Cardiac muscle cell (in vitro differentiated cells and primary cell): ENCODE measurements at regions not wholly inside any gene's neighbourhood (a gene's known extent, or its start where the extent isn't known, plus 50 kb on each side); places are given as distances from the start of the nearest gene placed in this dataset.

ENCODE experiments used
- DNase-seq, 2 donors: peaks; one replicate each; pipeline versions ENCODE4 v3.0.0 to v3.0.0-alpha.2; 2010 to 2017; ENCODE audit warnings: low read depth in 1 of 2, low spot score in 1 of 2
- H3K27ac ChIP-seq: fragments of 200-600 bp; sonication (generic); 2 replicates; pipeline ENCODE4 v1.5.1; 2016
- H3K27me3 ChIP-seq: fragments of 200-600 bp; sonication (generic); 2 replicates; pipeline ENCODE4 v1.6.0; 2016; ENCODE audit warnings: control low read depth
- H3K36me3 ChIP-seq: fragments of 200-600 bp; sonication (generic); 2 replicates; pipeline ENCODE4 v1.5.1; 2016; ENCODE audit warnings: control low read depth
- H3K4me1 ChIP-seq: fragments of 200-600 bp; sonication (generic); 2 replicates; pipeline ENCODE4 v1.8.1; 2017; ENCODE audit warnings: low read depth, mild to moderate bottlenecking, mixed run types
- H3K4me3 ChIP-seq: fragments of 200-600 bp; sonication (generic); 2 replicates; pipeline ENCODE4 v1.5.1; 2016; ENCODE audit warnings: mild to moderate bottlenecking
- H3K9me3 ChIP-seq: fragments of 200-600 bp; sonication (generic); 2 replicates; pipeline ENCODE4 v1.5.1; 2017; ENCODE audit warnings: low read depth, mild to moderate bottlenecking, control low read depth
- CTCF ChIP-seq: IDR thresholded peaks from 2 replicates; pipeline ENCODE4 v1.5.1; 2012; ENCODE audit warnings: low read depth, mild to moderate bottlenecking, low read length

GRCh38 chr4:17315459-17315858, 196.4 kb downstream of the QDPR start:
- no peaks in the 10 kb centered on the region for H3K4me1 ChIP-seq
- no peaks in the 10 kb centered on the region for H3K27me3 ChIP-seq
- no peak for DNase-seq
- H3K4me3 ChIP-seq = no peak overlapping the region
- no peaks in the 10 kb centered on the region for H3K36me3 ChIP-seq
- no peak for TF ChIP-seq CTCF
- no peak overlapping the region for H3K27ac ChIP-seq
- H3K9me3 ChIP-seq = no peaks in the 10 kb centered on the region

GRCh38 chr4:17313194-17313593, 198.7 kb downstream of the QDPR start:
- Histone ChIP-seq H3K36me3 (no peaks in the 10 kb centered on the region), H3K27ac (no peak overlapping the region), H3K27me3 (no peaks in the 10 kb centered on the region), H3K9me3 (no peaks in the 10 kb centered on the region), H3K4me3 (no peak overlapping the region), H3K4me1 (no peaks in the 10 kb centered on the region)
- no peak for TF ChIP-seq CTCF
- DNase-seq = no peak

- no peak overlapping the region for H3K4me3 ChIP-seq
- DNase-seq = peak in 1 of 2 donors; percentile 24
- no peaks in the 10 kb centered on the region for H3K9me3 ChIP-seq
- no peaks in the 10 kb centered on the region for H3K27me3 ChIP-seq
- no peaks in the 10 kb centered on the region for H3K36me3 ChIP-seq
- TF ChIP-seq CTCF = no peak
- H3K27ac ChIP-seq = no peak overlapping the region
- no peaks in the 10 kb centered on the region for H3K4me1 ChIP-seq
Observed at GRCh38 chr4:17310269-17310652, 201.6 kb downstream of the QDPR start.

- Histone ChIP-seq H3K4me1 (no peaks in the 10 kb centered on the region), H3K4me3 (no peak overlapping the region), H3K27me3 (no peaks in the 10 kb centered on the region), H3K9me3 (no peaks in the 10 kb centered on the region), H3K27ac (no peak overlapping the region), H3K36me3 (no peaks in the 10 kb centered on the region)
- no peak for TF ChIP-seq CTCF
- DNase-seq = no peak
Observed at GRCh38 chr4:17309567-17310268, 202.2 kb downstream of the QDPR start.

GRCh38 chr4:17301869-17302268, 210.0 kb downstream of the QDPR start:
- no peak overlapping the region for H3K4me3 ChIP-seq
- no peaks in the 10 kb centered on the region for H3K36me3 ChIP-seq
- no peaks in the 10 kb centered on the region for H3K27me3 ChIP-seq
- DNase-seq = no peak
- no peaks in the 10 kb centered on the region for H3K9me3 ChIP-seq
- H3K4me1 ChIP-seq = peaks cover 18% of the 10 kb centered on the region
- peak overlapping the region; percentile 41 for H3K27ac ChIP-seq
- no peak for TF ChIP-seq CTCF
